Activated T-cell treated with anti-CD3 and anti-CD28 coated beads for 4 hours (primary cell): ENCODE measurements at regions not wholly inside any gene's neighbourhood (a gene's known extent, or its start where the extent isn't known, plus 50 kb on each side); places are given as distances from the start of the nearest gene placed in this dataset.
"Not testable (repeated sequence)": the region's sequence is repeated elsewhere in the genome, so short reads cannot be mapped to it uniquely, and the experiment has no call there.

ENCODE experiments used
- DNase-seq: peaks from one replicate; pipeline ENCODE4 v3.0.0-alpha.2; 2020

DNA sequence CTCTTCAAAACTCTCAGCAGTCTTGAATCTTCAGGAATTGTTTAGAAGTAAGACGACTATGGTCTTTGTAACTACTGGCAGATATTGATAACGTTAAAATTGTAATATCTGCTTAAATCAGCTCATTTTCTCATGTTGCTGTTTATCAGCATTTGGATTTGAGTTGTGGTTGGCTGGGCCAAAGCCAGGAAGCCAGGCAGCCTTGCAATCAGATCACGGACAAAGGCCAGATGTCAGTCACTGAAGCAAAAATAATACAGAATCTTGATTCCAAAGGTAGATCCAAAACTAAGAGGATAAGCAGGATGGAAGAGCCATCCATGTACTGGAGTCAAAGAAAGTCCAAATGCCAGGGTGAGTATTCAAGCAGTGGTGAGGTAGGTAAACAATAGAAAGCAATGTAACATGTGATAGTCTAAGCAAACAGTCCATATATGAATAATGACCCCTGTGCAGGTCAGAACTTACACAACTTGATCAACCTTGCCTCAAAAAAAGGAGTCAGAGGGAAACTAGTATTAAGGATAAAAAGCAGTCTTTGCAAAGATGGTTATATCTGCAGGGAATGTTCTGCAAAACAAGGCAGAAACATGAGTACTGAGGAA lies 95.8 kb upstream of the RAP1B start:
- DNase-seq: no peak

DNA sequence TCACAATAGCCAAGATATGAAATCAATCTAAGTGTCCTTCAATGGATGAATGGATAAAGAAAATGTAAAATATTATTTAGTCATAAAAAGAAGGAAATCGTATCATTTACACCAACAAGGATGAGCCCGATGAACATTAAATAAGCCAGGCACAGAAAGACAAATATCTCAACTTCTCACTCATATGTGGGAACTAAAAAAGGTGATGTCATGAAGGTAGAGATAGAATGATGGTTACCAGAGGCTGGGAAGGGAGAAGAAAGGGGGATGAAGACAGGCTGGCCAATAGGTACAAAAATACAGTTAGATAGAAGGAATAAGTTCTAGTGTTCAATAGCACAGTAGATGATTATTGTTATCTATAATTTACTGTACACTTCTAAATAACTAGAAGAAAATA lies 94.9 kb upstream of the RAP1B start:
- no peak for DNase-seq

DNA sequence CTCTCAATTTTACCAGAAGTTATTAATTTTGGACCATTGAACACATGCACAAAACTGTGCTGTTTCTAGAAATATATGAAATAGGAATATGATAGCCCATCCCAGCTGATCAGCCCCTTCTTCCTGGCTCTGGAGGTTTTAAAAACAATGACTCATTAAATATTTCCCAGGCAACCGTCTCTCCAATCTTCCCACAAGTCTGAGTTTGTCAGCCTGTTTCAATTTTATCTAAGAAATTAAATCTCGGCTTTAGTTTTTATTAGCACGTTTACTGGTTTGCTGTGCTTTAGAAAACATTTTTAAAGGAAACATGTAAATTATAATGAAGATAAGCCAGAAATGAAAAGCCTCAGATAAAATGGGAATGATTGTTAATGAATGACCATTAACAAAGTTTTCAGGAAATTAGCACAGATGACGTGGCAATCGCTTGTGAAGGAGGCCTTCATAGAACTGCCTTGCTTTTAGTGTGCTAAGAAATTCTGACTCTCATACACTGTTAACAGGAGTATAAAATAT lies 89.3 kb upstream of the RAP1B start:
- DNase-seq: no peak

DNA sequence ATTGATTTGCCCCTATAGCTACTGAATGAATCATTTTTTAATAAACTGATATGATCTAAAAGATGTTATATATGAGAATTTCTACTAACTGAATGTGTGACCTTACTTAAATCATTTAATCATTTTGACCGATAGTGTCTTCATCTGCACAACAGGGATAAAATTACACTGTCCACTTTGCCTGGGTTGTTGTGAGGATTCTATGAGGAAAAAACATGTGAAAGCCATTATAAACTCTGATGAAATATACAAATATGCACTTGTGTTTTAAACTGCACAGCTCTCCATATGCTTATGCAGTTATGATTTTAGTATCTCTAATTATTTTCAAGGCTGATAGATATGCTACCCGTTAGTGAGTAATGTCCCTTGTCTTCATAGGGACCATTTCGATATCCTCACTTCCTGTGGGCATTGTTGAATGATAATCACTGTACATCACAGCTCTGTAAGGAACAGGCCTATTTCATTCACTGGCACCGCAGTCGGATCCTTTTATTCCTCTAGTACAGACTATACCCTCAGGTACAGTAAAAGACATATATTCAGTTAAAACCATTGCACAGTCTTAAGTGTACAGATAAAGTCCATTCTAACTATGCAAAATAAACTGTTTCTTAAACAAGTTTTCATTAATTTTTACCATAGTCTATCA lies 88.7 kb upstream of the RAP1B start:
- no peak for DNase-seq

DNA sequence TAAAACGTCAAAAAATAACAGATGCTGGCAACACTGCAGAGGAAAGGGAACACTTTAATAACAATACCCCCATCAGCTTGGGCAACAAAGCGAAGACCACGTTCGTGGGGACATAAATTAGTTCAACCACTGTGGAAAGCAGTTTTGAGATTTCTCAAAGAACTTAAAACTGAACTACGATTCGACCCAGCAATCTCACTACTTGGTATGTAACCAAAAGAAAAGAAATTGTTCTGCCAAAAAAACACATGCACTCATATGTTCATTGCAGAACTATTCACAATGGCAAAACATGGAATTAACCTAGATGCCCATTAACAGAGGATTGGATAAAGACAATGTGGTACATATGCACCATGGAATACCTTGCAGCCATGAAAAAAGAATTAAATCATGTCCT lies 81.2 kb upstream of the RAP1B start:
- DNase-seq: no peak

DNA sequence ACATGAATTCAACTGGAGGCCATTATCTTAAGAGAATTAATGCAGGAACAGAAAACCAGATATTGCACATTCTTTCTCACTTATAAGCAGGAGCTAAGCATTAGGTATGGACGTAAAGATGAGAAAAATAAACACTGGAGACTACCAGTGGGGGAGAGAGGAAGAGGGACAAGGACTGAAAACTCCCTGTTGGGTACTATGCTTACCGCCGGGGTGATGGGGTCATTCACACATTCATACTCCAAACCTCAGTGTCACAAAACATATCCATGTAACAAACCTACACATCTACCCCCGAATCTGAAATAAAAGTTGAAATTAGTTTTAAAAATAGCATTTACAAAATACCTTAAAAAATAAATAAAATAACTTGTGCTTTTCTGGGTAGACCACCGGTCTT lies 80.8 kb upstream of the RAP1B start:
- no peak for DNase-seq

DNA sequence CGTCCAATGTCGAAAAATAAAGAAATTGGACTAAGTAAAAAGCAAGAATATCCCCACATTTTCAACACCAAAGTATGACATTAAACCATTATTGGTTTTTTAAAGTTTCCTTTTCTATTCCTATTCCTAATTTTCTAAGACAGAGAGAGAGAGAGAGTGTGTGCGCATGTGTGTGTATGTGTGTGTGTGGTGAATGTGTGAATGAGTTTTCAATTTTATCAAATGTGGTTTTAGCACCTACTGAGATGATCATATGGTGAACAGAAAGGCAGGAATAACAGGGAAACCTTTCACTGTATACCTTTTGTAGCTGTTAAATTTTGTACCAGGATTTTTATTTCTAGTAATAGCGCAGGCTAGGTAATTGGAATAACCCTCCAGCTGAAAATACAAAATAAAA lies 80.4 kb upstream of the RAP1B start:
- no peak for DNase-seq

DNA sequence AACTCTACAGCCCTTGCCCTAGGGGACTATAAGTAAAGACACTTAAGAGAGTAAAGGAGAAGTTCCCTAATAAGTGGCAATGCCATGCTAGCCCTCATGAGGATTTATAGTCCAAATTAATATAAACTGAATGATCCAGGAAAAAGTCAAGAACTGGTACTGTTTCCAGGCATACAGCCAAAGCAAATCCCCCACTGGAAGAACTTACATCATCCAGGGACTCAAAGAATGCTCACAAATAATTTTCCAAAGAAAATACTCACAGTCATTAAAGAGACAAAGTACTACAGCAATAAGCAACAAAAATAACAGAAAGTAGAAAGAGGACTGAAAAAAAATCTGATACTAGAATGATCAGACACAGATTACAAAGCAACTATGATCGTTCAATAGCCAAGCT lies 79.7 kb upstream of the RAP1B start:
- no peak for DNase-seq

DNA sequence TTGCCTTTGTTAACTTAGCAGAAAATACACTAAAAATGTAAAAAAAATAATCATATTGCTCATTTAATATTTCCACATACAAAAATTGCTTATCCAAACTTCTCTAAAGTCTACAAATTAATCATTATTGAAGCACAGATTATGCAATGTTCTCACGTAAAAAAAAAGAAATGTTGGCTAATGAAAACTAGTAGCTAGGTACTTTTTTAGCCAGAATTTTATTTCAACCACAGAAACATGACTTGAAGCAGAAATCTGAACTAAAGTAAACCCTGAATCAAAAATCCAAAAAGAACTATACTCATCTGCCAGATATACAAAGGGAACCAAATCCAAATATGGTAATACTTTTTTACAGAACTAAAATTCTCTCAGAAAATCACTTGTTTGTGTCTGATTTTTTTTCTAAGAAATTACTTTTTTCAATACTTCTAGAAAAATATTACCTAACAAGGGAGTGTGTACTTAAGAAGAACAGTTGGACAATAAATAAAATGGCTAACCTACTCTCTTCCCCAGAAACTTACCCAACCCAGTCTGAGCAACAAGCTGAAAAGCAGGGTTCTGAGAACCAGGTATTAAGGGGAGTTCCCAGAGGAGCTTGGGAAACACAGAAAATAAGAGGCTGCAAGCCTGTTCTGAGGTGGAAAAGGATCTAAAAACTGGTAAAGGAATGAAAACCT lies 78.4 kb upstream of the RAP1B start:
- DNase-seq: no peak

DNA sequence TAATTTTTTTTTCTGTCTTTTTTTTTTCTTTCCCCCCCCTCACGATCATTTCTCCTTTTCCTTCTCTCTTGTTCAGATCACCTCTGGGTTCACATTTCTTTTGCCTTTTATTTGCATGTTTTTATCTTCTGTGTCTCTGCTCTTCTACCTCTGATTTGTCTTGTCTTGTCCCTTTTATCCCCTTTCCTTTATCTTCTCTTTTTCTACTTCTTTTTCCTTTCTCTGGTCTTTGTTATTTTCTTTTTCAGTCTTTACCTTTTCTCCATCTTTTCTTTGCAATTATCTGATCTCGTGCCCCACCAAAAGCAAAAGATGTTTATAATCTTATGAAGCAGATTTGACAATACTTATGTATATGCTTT lies 77.8 kb upstream of the RAP1B start:
- DNase-seq: no peak

DNA sequence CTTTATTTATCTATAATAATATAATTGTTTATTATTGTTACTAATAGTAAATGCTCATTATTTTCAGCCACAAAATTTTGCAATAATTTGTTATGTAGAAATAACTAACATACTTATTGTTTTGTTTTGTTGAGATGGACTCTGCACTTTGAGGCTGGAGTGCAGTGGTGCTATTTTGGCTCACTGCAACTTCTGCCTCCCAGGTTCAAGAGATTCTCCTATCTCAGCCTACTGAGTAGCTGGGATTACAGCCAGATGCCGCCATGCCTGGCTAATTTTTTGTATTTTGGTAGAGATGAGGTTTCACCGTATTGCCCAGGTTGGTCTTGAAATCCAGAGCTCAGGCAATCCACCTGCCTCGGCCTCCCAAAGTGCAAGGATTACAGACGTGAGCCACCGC lies 76.6 kb upstream of the RAP1B start:
- no peak for DNase-seq

DNA sequence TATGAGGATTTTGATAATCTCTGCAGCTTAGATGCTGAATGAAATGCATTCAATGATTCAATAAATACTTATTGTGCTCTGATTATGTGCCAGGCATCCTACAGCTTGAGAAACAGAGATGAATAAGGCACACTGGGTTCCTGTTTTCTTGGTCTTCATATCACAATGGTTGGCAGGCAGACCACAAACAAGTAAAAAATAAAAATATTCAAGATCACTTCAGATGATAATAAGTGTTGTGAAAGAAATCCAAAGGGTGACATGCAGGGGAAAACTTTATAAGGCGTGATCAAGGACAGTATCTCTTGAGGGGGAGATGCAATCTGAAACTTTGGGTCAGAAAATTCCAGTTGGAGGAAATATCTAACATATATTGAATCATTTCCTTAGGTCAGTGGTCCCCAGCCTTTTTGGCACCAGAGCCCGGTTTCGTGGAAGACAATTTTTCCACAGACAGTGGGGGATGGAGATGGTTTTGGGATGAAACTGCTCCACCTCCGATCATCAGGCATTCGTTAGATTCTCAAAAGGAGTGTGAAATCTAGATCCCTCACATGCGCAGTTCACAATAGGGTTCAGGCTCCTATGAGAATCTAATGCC lies 73.7 kb upstream of the RAP1B start:
- no peak for DNase-seq

DNA sequence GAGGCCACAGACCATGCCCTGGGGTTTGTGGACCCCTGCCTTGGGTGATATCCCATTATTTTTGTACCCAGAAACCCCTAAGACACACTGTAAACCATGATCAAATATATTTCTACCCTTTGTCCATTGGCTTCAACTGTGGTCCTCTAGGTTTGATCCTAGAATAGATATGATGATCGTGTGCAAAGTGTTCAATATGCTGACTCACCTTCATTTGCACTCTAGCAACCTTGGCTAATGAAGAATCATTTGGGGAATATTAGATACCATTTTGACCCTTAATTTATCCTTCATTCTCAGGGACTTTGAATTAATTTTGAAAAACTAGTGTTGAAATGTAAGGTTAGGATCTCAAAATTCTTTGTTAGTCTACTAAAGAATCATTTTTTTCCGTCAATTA lies 73.1 kb upstream of the RAP1B start:
- no peak for DNase-seq

DNA sequence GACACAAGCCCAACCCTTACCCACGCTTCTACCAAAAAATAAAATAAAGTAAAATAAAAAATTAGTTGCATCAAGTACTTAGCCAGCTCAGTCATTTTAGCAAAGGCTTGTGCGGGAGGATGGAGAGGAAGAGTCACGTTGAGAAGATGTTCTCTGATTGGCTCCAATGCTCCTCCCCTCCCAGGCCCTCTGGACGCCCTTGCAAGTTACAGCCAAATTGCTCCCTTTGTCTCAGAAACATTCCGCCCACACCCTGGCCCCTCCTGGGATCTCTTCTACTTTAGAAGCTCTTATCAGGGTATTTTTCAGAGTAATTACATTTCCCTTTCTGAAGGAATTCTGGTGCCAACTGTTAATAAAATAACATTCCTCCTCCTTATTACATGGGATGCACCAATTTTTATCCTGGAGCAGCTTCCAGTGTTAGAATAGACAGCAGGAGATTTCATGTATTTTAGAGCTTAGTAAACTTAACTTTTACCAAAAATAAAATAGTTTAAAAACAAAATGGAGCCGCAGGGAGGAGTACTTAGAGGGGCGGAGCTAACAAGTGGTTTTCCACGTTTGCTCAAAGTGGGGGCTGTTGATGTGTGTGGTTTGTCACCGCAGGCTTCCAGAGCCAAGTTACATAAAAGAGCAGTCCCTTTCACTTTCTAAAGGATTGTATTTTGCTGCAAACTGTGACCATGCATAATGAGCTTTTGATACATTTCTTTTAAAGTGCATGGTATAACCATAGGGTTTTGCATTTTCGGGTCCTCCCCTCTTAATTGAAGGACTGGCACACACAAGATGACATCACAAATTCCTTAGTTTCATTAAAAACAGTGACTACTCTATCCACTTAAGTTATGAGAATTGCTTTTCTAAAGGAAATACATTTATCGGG lies 71.7 kb upstream of the RAP1B start:
- DNase-seq: peak; percentile 27

DNA sequence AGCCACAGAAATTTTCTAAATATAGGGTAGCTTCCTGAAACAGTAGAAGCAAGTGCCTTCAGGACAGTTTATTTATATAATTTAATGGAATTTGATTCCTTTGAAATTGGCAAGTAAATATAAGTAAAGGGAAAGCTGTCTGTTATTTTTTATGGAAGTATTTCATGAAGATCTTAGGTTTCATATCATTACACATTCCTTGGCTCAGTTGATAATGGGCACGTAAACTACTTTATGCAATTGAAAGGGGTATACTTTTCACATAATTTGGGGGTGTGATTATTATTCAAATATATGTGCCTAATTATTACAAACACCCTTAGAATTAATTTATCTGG lies 71.1 kb upstream of the RAP1B start:
- no peak for DNase-seq

DNA sequence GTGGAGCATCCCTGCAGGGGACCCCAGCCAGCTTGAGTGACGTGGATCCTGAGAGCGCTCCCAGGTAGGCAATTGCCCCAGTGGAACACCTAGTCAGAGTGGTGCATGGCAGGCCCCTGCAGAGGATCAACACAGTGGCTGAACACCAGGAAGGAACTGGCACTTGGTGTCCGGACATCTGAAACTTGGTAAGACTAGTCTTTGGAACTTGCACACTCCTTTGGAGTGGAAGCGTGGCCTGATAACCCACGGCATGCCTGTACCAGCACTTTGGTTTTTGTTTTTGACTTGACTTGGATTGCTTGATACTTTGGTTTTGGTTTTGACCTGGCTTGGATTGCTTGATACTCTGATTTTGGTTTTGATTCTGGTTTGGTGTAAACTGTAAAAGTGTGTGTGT lies 69.9 kb upstream of the RAP1B start:
- not testable (repeated sequence) for DNase-seq

DNA sequence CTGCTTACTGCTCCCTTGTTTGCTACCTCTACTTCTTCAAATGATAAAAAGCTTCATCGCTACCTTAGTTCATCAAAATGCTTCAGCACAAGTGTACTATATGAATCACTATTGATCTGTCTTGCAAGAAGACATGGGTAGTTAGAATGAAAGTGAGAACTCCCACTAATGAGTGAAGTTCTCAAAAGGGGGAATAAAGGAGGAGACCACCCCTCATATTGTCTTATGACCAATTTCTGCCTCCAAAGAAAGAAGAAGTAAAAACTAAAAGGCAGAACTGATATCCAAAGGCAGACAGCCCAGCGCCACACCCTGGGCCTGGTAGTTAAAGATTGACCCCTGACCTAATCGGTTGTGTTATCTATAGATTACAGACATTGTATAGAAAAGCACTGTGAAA lies 63.4 kb upstream of the RAP1B start:
- DNase-seq: not testable (repeated sequence)

DNA sequence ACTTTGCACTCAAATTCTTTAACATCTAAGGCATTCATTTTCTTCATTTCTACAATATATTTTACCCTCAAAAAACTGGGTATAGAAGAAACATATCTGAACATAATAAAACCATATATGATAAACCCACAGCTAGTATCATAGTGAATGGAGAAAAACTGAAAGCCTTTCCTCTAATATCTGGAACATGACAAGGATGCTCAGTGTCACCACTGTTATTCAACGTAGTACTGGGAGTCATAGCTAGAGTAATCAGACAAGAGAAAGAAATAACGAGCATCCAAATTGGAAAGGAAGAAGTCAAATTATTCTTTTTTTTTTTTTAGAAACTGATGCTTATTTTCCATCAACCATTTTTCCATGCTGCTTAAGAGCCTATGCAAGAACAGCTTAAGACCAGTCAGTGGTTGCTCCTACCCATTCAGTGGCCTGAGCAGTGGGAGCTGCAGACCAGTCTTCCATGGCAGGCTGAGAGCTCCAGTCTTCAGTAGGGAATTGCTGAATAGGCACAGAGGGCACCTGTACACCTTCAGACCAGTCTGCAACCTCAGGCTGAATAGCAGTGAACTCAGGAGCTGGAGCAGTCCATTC lies 58.0 kb upstream of the RAP1B start:
- not testable (repeated sequence) for DNase-seq

DNA sequence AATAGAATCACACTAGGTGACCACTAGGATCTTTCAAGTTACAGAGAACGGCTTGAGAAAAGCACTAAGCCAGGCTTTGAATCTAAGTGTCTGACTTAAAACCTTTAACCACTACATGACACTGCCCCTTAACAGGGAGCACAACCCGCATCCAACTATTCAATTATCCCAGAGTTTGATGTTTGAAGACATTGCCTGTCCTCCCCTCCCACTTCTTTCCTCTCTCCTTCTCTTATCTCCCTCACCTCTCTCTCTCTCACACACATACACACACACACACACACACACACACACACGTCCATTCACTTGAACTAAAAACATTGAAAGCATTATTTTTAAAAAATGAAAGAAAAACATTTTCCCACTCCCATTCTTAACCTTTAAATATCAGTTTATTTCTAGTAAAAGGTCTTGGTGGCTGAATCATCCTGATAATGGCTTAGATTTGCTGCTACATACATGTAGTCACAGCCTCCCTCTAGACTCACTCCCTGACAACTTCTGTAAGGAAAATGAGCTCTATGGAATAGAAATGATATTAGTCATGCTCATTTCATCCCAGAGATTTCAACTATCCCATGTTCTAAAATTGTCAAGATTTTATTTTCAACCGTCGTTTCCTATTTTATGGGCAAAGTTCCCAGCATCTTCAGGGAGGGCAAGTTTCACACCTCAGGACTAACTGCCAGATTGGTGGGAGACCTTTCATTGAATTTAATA lies 53.5 kb upstream of the RAP1B start:
- DNase-seq: no peak

DNA sequence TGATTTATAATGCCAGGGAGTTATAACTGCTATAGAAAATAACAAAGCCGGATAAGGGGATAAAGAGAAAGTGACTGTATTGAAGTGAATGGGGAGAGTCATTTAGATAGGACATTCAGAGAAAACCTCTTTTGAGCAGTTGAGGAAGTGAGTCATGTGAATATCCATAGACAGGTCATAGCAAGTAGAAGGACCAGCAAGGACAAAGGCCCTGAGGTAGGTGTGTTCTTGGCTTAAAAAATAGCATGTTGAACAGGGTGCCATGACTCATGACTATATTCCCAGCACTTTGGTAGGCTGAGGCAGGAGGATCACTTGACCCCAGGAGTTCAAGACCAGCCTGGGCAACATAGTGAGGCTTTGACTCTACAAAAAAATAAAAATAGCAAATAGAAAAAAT lies 51.5 kb upstream of the RAP1B start:
- no peak for DNase-seq

DNA sequence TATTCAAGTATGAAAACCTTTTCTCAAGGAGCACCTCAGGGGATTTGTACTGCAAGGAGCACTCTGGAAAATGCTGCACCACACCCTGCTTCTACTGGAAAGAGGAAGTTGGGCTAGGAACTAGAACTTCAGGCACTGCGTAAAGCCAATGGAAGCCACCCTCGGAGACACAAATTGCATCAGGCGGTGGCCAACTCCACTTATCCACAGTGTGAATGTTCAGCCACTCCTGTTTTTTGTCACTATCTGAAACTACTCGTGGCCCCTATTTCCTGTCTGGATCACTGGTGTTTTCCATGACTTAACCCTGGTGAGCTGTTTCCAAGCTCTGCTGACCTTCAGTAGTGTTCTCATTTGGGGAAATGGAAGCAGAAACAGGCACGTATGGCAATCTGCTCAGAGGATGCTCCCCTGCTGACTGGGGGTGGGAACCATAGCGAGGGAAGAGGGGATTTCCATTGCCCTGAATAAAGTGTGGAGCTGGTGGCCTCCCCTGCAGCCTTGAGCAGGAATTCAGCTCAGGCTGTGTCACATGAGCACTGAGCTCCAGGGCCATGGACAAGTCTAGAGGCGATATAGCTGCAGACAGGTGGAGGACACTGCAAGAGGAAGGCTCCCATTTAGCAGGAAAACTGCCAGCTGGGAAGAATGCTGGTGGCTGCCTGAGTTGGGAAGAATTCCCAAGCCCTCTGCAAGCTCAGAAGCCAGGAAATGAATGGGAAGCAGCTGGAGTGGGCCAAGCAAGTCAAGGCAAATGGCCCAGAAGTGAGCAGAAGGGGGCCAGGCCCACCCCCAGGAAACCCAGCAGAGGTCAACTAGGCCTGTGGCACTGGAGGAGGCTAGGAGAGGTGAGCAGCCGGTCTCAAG lies 50.5 kb upstream of the RAP1B start:
- DNase-seq: no peak
